Umbilical cord (tissue), 1 donor: ENCODE measurements at regions not wholly inside any gene's neighbourhood (a gene's known extent, or its start where the extent isn't known, plus 50 kb on each side); places are given as distances from the start of the nearest gene placed in this dataset.
"Not testable (repeated sequence)": the region's sequence is repeated elsewhere in the genome, so short reads cannot be mapped to it uniquely, and the experiment has no call there.

Source experiments
- DNase-seq: peaks from one replicate; pipeline ENCODE4 v3.0.0-alpha.2; 2015; ENCODE audit warnings: low spot score

DNA sequence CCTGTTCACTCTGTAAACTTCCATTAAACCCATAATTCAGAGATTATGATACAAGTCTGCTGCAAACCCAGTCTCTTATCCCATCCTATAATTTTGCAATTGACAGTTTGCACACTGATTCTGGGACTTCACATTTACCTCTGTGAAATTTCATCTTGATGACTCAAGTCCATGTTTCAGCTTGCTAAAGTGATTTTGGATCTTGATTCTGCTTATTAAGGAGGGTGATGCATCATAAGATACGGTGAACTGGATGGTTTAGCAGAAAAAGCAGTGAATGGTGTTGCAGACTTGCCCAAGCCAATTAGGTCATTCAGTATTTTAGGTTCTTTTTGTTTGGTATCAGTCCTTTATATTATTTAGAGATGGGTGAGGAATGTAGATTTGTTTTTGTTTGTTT is 125.5 kb upstream of the PODXL start:
- peak; percentile 73 for DNase-seq

- not testable (repeated sequence) for DNase-seq
Measured at GRCh38 chr7:131679071-131679470, 122.6 kb upstream of the PODXL start.

DNA sequence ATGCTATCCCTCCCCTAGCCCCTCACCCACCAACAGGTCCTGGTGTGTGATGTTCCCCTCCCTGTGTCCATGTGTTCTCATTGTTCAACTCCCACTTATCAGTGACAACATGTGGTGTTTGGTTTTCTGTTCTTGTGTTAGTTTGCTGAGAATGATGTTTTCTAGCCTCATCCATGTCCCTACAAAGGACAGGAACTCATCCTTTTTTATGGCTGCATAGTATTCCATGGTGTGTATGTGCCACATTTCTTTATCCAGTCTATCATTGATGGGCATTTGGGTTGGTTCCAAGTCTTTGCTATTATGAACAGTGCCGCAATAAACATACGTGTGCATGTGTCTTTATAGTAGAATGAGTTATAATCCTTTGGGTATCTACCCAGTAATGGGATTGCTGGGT is 120.4 kb upstream of the PODXL start:
- not testable (repeated sequence) for DNase-seq

- DNase-seq, result no peak
Measured at GRCh38 chr7:131674131-131674530, 117.7 kb upstream of the PODXL start.

DNA sequence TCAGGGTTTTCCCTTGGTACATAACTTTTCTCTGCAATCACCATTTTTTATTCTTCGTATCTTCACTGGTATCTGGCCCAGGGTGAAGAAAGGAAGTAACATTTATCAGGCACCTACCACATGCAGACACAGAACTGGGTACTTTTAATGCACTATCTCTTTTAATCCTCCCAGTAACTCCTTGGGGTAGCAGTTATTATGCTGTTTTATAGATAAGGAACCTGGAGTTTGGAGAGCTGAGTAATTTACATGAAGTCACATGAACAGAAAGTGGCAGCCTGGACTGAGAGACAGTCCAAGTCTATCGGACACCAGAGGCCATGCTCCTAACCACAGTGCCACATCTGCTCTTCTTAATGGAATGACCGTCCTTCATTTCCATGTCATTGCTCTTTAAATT is 117.1 kb upstream of the PODXL start:
- no peak for DNase-seq

DNA sequence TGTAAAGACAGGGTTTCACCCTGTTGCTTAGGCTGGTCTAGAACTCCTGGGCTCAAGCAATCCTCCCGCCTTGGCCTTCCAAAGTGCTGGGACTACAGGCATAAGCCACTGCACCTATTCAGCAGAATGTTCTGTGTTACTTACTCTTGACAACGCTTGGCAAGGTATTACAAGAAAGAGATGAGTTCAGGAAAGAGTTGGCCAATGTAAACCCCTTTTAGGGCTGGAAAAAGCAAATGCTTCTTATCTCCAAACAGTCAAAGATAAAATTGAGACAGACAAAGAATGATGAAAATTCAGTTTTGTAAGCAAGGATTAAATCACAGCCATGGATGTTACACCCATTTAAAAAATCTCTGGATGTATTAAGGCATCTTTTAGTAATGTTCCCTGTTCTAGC is 114.0 kb upstream of the PODXL start:
- DNase-seq, result peak; percentile 89

DNA sequence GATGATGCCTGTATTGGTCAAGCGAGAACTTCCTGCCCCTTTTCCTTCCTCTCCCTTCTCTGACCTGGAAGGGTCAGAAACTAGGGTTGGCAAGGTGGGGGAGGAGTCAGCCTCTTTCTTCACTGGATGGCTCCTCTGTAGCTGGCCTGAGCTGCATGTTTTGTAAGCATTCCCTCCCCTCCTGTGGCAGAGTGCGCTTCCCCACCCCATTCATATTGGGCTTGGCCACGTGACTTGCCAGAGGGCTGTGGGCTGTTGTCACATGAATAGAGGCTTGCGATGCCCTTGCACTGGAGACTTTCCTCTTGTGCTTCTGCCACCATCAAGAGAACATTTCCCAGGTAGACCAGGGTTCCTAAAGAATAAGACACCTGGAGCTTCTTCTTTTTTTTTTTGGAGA is 111.3 kb upstream of the PODXL start:
- DNase-seq, result no peak

- DNase-seq, result no peak
Measured at GRCh38 chr7:131665021-131665420, 108.6 kb upstream of the PODXL start.

DNA sequence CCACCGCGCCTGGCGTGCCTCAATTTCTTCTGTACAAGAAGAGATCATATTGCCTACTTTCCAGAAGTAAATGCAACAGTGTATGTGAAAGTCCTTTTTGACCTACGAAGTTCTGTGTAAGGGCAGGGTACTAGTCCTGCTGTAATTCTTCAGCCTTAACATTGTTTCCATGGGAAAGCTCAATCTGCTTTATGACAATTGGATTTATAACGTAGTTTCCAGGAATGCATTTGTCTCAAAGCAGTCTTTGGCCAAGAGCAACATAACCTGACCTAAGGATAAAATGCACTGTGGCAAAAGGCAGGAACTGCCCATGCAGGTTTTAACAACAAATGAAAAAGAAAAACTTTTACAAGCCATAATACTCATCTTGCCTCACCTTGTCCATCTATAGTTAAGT is 108.1 kb upstream of the PODXL start:
- peak; percentile 50 for DNase-seq

GRCh38 chr7:131662301-131662873 is 106.0 kb upstream of the PODXL start:
- not testable (repeated sequence) for DNase-seq

GRCh38 chr7:131657881-131658280 is 101.5 kb upstream of the PODXL start:
- no peak for DNase-seq

DNA sequence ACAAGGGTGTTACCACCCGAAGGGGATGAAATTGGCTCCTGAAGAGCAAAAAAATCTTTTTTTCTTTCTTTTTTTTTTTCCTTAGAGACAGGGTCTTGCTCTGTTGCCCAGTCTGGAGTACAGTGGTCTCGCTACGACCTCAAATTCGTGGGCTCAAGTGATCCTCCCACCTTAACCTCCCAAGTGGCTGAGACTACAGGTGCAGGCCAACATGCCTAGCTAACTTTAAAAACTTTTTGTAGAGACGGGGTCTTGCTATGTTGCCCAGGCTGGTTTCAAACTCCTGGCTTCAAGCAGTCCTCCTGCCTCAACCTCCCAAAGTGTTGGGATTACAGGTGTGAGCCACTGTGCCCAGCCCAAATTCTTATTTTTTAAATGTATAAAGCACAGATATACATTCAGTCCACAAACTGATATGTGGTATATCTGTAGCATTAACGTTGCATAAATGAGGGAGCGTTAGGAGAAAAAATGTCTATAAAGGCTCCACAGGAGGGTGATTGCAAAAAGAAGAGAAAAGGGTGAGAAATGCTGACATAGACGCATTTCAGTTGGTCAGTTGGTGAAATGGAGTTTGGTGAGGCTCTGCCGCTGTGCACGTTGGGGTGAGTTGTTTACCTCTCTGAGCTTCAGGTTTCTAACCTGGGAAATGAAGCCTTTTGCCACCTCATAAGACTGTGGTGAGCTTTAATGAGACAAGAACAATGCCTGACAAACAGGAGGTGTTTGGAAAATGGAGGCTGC is 100.7 kb upstream of the PODXL start:
- DNase-seq, result no peak

- no peak for DNase-seq
Measured at GRCh38 chr7:131655866-131656265, 99.4 kb upstream of the PODXL start.

DNA sequence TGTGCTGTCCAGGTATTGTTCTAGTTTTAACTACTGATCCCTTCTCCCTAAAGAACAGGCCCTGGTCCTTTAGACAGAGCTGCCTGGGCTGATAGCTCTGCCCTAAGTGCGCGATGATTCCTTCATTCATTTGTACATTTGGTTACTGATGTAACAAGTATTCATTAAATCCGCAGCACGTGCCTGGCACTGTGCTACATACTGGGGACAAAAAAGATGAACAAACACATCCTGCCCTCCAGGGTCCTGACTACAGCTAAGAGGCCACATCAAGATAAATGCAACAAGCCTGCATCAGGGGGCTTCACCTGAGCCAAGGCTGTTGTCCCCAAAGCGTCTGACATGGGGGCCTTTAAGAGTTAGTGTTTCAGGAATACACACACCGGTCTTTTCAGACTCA is 99.0 kb upstream of the PODXL start:
- DNase-seq, result no peak

GRCh38 chr7:131654668-131655326 is 98.4 kb upstream of the PODXL start:
- peak; percentile 78 for DNase-seq

- DNase-seq, result no peak
Measured at GRCh38 chr7:131654249-131654558, 97.8 kb upstream of the PODXL start.

DNA sequence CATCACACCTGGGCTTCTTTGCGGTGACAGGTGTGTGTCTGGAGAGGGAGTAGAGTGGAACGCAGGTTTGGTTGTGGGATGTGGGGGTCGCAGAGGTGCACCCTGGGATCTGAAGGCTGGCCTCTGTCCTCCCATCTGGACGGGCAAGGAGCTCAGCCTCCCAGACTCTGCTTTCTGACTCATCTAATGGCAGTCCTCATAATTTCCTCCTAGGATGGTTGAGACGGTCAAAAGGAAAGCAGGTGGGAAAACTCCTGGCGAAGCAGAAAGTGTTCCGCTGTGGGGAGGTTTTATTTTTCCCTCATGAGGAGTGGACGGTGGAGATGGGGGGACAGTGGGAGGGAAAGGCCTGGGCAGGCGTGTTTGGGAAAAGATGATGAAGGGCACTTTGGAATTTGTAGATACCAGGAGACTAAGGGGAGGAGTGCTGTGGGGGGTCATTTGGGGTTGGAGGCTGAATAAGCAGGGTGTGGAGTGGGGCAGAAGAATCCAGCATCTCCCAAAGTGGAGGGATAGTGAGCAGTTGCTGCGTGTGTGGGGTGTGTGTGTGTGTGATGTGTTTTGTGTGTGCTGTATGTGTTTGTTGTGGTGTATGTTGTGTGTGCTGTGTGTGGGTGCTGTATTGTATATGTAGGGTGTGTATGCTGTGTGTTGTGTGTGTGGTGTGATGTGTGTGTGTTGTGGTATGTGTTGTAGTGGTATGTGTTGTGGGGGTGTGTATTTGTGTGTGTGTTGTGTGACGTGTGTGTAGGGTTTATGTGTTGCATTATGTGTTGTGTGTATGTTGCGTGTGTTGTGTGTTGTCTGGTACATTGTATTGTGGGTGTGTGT is 97.2 kb upstream of the PODXL start:
- DNase-seq, result no peak

GRCh38 chr7:131652934-131653333 is 96.5 kb upstream of the PODXL start:
- no peak for DNase-seq

- no peak for DNase-seq
Measured at GRCh38 chr7:131652194-131652593, 95.8 kb upstream of the PODXL start.

DNA sequence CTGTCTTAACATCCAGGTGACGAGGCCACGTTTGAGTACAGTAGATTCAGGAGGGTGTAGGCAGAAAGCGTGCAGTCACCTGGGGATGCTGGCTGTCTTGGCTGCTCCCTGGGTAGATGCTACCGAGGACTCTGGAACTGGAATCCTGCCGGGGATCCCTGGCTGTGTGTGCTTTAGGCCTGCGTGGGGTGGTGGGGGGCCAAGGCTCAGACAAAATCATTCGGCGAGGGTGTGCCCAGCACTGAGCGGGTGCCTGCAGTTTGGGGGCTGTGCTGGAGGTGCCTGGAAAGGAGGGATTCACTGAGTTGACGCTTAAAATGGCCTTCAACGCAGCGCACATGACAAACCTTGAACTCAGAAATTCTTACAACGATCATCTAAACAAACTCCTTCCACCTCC is 93.5 kb upstream of the PODXL start:
- no peak for DNase-seq

GRCh38 chr7:131649003-131649541 is 92.6 kb upstream of the PODXL start:
- no peak for DNase-seq

- DNase-seq, result peak; percentile 94
Measured at GRCh38 chr7:131648491-131648890, 92.1 kb upstream of the PODXL start.
